ENCODE measurements at regions not wholly inside any gene's neighbourhood (a gene's known extent, or its start where the extent isn't known, plus 50 kb on each side); places are given as distances from the start of the nearest gene placed in this dataset.

DNA sequence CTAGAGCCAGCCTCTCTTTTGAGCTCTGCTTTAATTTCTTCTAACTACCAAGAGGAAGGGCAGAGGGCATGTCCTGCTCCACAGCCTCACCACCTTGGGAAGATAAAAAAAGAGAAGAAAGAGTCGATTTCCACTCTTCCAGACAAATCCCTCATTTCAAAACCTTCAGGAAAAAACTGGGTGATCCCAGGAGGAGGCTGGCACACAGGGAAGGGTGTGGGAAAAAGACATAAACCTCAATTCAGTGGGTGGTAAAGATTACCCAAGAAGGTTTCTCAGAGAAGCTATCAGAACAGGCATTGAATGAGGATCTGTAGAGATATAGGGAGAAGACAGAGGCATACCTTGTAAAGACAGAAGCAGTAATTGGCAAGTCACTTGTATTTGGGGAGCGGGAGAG, 79.9 kb upstream of the CRHR1 start:
- no peaks in the 10 kb centered on the region for H3K9me3 ChIP-seq (ENCODE audit: control extremely low read depth in 1 of 5, control insufficient read depth in 4 of 5, insufficient read depth in 2 of 5, low read depth in 1 of 5, low read length in 4 of 5)
- H3K27ac ChIP-seq (ENCODE audit: insufficient read depth in 1 of 2, low read depth in 1 of 2, low read length in 2 of 2, poor library complexity in 1 of 2, severe bottlenecking in 2 of 2), result no peak overlapping the region
- ChIA-PET POLR2A (no interaction called here), CTCF (interaction anchor here (1.9 kb wide), 1 partner anchor 11 kb away, joined by 4 read pairs; no protein-coding TSS in a partner anchor)
- no peak overlapping the region for H3K4me3 ChIP-seq (ENCODE audit: control insufficient read depth in 1 of 7, extremely low read depth in 1 of 7, insufficient read depth in 4 of 7, low read depth in 2 of 7, low read length in 6 of 7)
- no peak for DNase-seq
- no peaks in the 10 kb centered on the region for H3K4me1 ChIP-seq (ENCODE audit: control extremely low read depth in 1 of 4, control insufficient read depth in 4 of 4, insufficient read depth in 4 of 4, low read length in 3 of 4)
- no peaks in the 10 kb centered on the region for H3K36me3 ChIP-seq (ENCODE audit: control insufficient read depth in 4 of 4, insufficient read depth in 4 of 4, low read length in 3 of 4)
- 89% methylated on average over 1 of the region's 2 CpGs for WGBS (ENCODE audit: insufficient coverage)
- H3K27me3 ChIP-seq (replicated peaks in 2 of 5; ENCODE audit: control insufficient read depth in 4 of 5, insufficient read depth in 5 of 5, low read length in 4 of 5), result peaks cover 3 to 55% (median 21%) of the 10 kb centered on the region in 5 experiments

DNA sequence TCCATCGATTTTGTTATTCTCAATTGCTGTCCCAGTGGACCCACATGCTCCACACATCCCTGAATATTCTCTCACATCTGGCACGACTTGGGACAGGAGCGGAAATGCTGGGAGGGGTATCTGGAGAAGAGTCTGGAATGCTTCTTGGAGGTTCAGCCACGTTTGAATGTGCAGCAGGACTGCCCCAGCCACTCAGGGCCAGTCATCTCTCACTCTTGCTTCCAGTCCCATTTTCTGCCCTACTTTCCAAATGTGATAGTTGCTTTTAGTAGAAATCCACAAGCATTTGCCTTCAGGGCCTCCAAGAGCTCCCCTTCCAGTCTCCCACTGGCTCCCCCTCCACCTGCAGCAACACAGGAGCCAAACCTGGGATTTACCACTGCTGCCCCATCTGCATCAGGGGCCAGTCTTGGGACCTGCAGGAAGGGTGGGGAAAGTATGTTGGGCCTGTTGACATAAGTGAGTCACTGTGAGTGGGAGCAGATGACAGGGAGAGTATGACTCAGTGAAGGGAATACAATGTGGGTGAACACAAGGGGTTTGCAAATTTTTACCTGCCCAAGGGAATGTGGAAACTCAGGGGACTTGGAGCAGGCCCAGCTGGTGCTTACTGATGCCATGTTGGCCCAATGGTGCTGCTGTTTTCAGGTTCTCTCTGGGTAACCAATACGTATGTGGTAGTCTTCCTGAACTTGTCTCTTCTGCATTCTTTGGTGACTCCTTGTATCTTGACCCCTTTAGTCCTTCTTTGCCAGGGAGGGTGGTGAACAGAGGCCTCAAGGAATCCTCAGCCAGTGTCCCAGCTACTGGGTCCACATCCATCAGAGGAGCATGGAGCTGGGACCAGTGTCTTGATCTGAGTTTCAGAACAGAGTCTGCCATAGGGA, 78.8 kb upstream of the CRHR1 start:
- Histone ChIP-seq H3K36me3 (ENCODE audit: control insufficient read depth in 4 of 4, insufficient read depth in 4 of 4, low read length in 3 of 4) (no peaks in the 10 kb centered on the region), H3K4me3 (ENCODE audit: control insufficient read depth in 1 of 7, extremely low read depth in 1 of 7, insufficient read depth in 4 of 7, low read depth in 2 of 7, low read length in 6 of 7) (no peak overlapping the region), H3K27ac (ENCODE audit: insufficient read depth in 1 of 2, low read depth in 1 of 2, low read length in 2 of 2, poor library complexity in 1 of 2, severe bottlenecking in 2 of 2) (no peak overlapping the region), H3K4me1 (ENCODE audit: control extremely low read depth in 1 of 4, control insufficient read depth in 4 of 4, insufficient read depth in 4 of 4, low read length in 3 of 4) (no peaks in the 10 kb centered on the region), H3K9me3 (ENCODE audit: control extremely low read depth in 1 of 5, control insufficient read depth in 4 of 5, insufficient read depth in 2 of 5, low read depth in 1 of 5, low read length in 4 of 5) (no peaks in the 10 kb centered on the region), H3K27me3 (replicated peaks in 2 of 5; ENCODE audit: control insufficient read depth in 4 of 5, insufficient read depth in 5 of 5, low read length in 4 of 5) (peaks cover 0 to 45% (median 17%) of the 10 kb centered on the region in 5 experiments)
- DNase-seq, result no peak
- ChIA-PET CTCF (no interaction called here), POLR2A (no interaction called here)
- WGBS (ENCODE audit: insufficient coverage), result 73% methylated on average over 3 of the region's 5 CpGs

DNA sequence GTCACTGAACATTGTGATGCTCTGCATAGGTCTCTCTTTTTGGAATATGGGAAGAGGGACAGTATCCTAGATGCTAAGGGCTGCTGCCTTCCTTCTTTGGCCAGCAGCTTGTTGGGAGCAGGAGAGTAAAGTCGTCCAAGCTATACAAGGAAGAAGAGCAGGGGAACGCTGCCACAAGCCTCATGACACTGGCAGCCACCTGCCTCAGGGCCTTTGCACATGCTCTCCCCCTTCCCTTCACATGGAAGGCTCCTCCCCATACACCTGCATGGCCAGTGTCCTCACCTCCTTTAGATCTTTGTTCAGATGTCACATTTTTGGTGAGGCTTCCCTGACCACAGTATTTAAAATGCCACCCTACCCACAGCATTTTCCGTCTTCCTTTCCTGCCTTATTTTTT, 78.1 kb upstream of the CRHR1 start:
- no peaks in the 10 kb centered on the region for H3K9me3 ChIP-seq (ENCODE audit: control extremely low read depth in 1 of 5, control insufficient read depth in 4 of 5, insufficient read depth in 2 of 5, low read depth in 1 of 5, low read length in 4 of 5)
- CTCF ChIA-PET, result no interaction called here
- peaks cover 0 to 38% (median 20%) of the 10 kb centered on the region in 5 experiments for H3K27me3 ChIP-seq (replicated peaks in 2 of 5; ENCODE audit: control insufficient read depth in 4 of 5, insufficient read depth in 5 of 5, low read length in 4 of 5)
- H3K4me3 ChIP-seq (ENCODE audit: control insufficient read depth in 1 of 7, extremely low read depth in 1 of 7, insufficient read depth in 4 of 7, low read depth in 2 of 7, low read length in 6 of 7), result no peak overlapping the region
- no peaks in the 10 kb centered on the region for H3K4me1 ChIP-seq (ENCODE audit: control extremely low read depth in 1 of 4, control insufficient read depth in 4 of 4, insufficient read depth in 4 of 4, low read length in 3 of 4)
- H3K27ac ChIP-seq (ENCODE audit: insufficient read depth in 1 of 2, low read depth in 1 of 2, low read length in 2 of 2, poor library complexity in 1 of 2, severe bottlenecking in 2 of 2), result no peak overlapping the region
- DNase-seq, result no peak
- POLR2A ChIA-PET, result no interaction called here
- no peaks in the 10 kb centered on the region for H3K36me3 ChIP-seq (ENCODE audit: control insufficient read depth in 4 of 4, insufficient read depth in 4 of 4, low read length in 3 of 4)
- 68% methylated on average over 3 of the region's 3 CpGs for WGBS (ENCODE audit: insufficient coverage)

DNA sequence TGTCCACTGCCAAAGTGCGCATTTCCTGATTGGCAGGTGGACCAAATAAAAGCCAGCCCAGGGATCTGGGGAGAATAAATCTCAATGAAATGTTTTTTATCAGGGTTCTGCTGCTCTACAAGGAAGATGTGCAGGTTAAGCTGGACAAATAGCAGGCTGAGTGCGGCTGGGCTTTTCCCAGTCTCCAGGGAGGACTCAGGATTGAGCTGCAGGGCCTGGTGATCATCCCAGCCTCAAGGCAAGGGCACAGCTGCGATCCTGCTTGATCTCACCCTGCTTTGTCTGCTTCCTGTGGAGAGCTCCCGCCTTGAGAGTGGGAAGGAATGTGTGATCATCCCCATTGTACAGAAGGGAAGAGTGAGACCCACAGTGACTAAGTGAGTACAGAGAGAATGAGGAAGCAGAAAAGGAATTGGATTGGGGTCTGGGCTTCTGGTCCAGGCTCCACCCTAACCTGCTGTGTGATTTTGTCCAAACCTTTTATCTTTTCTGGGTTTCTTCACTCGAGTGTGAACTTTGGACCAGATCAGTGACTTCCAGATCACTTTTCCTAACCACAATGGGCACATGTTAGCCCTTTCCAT, 75.3 kb upstream of the CRHR1 start:
- Histone ChIP-seq H3K4me1 (ENCODE audit: control extremely low read depth in 1 of 4, control insufficient read depth in 4 of 4, insufficient read depth in 4 of 4, low read length in 3 of 4) (no peaks in the 10 kb centered on the region), H3K27ac (ENCODE audit: insufficient read depth in 1 of 2, low read depth in 1 of 2, low read length in 2 of 2, poor library complexity in 1 of 2, severe bottlenecking in 2 of 2) (no peak overlapping the region), H3K27me3 (replicated peaks in 2 of 5; ENCODE audit: control insufficient read depth in 4 of 5, insufficient read depth in 5 of 5, low read length in 4 of 5) (peaks cover 0 to 27% (median 24%) of the 10 kb centered on the region in 5 experiments), H3K4me3 (ENCODE audit: control insufficient read depth in 1 of 7, extremely low read depth in 1 of 7, insufficient read depth in 4 of 7, low read depth in 2 of 7, low read length in 6 of 7) (no peak overlapping the region), H3K36me3 (ENCODE audit: control insufficient read depth in 4 of 4, insufficient read depth in 4 of 4, low read length in 3 of 4) (no peaks in the 10 kb centered on the region), H3K9me3 (ENCODE audit: control extremely low read depth in 1 of 5, control insufficient read depth in 4 of 5, insufficient read depth in 2 of 5, low read depth in 1 of 5, low read length in 4 of 5) (no peaks in the 10 kb centered on the region)
- WGBS (ENCODE audit: insufficient coverage), result 97% methylated on average over 4 of the region's 5 CpGs
- CTCF ChIA-PET, result no interaction called here
- POLR2A ChIA-PET, result no interaction called here
- DNase-seq, result no peak

DNA sequence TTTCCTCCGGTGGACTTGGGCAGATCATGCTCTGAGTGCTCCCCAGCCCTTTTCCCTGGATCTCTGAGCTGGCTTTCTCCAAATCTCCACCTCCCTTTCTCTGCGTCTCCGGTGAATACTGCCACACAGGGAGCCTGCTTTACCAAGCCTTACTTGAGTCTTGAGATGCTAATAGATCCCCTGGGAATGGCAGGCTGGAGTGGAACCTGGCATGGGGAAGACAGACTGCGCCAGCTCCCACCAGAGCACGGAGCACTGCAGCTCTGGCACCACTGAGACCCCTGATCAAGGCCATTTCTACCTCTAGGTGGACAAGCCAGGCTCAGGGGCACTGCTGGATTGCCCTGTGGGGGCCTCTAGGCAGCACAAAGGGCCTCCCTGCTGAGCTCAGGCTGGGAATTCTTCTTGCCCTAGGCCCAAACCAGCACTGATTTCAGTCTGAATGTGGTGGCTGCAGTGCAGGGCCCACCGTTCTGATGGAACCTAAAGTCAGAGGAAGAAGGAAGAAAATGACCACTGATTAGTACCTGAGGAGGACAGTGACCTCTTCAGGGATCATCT, 74.3 kb upstream of the CRHR1 start:
- H3K27me3 ChIP-seq (replicated peaks in 2 of 5; ENCODE audit: control insufficient read depth in 4 of 5, insufficient read depth in 5 of 5, low read length in 4 of 5), result peaks cover 0 to 31% (median 22%) of the 10 kb centered on the region in 5 experiments

DNA sequence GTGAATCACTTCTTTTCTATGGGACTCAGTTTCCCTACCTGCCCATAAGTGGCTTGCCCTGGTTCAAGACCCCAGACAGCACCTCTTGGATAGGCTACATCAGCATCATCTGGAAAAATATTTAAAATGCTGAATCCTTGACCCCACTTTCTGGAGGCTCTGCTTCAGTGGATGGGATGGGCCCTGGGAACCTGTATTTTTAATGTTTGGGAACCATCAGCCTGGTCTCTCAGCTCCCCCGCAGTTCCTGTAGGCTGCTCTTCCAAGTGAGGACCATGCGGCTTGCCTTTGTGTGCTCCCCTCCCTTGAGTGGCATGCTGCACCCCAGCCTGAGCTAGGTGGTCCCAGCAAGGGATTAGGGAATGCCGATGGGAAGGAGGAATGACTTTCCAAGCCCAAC, 68.3 kb upstream of the CRHR1 start:
- no peak for DNase-seq
- H3K9me3 ChIP-seq (ENCODE audit: control extremely low read depth in 1 of 5, control insufficient read depth in 4 of 5, insufficient read depth in 2 of 5, low read depth in 1 of 5, low read length in 4 of 5), result no peaks in the 10 kb centered on the region
- H3K36me3 ChIP-seq (ENCODE audit: control insufficient read depth in 4 of 4, insufficient read depth in 4 of 4, low read length in 3 of 4), result no peaks in the 10 kb centered on the region
- CTCF ChIA-PET, result interaction anchor here (1.2 kb wide), 1 partner anchor 12 kb away, joined by 4 read pairs; no protein-coding TSS in a partner anchor
- WGBS (ENCODE audit: insufficient coverage), result 90% methylated on average over 3 of the region's 3 CpGs
- H3K4me1 ChIP-seq (ENCODE audit: control extremely low read depth in 1 of 4, control insufficient read depth in 4 of 4, insufficient read depth in 4 of 4, low read length in 3 of 4), result no peaks in the 10 kb centered on the region
- peaks cover 2 to 30% (median 15%) of the 10 kb centered on the region in 5 experiments for H3K27me3 ChIP-seq (replicated peaks in 2 of 5; ENCODE audit: control insufficient read depth in 4 of 5, insufficient read depth in 5 of 5, low read length in 4 of 5)
- H3K4me3 ChIP-seq (ENCODE audit: control insufficient read depth in 1 of 7, extremely low read depth in 1 of 7, insufficient read depth in 4 of 7, low read depth in 2 of 7, low read length in 6 of 7), result no peak overlapping the region
- H3K27ac ChIP-seq (ENCODE audit: insufficient read depth in 1 of 2, low read depth in 1 of 2, low read length in 2 of 2, poor library complexity in 1 of 2, severe bottlenecking in 2 of 2), result no peak overlapping the region
- POLR2A ChIA-PET, result no interaction called here

More for the DNA sequence above, 74.3 kb upstream of the CRHR1 start:
- H3K36me3 ChIP-seq (ENCODE audit: control insufficient read depth in 4 of 4, insufficient read depth in 4 of 4, low read length in 3 of 4), result no peaks in the 10 kb centered on the region
- no peaks in the 10 kb centered on the region for H3K9me3 ChIP-seq (ENCODE audit: control extremely low read depth in 1 of 5, control insufficient read depth in 4 of 5, insufficient read depth in 2 of 5, low read depth in 1 of 5, low read length in 4 of 5)
- CTCF ChIA-PET, result no interaction called here
- WGBS (ENCODE audit: insufficient coverage), result 81% methylated on average over 5 of the region's 6 CpGs
- POLR2A ChIA-PET, result no interaction called here
- H3K27ac ChIP-seq (ENCODE audit: insufficient read depth in 1 of 2, low read depth in 1 of 2, low read length in 2 of 2, poor library complexity in 1 of 2, severe bottlenecking in 2 of 2), result no peak overlapping the region
- H3K4me1 ChIP-seq (ENCODE audit: control extremely low read depth in 1 of 4, control insufficient read depth in 4 of 4, insufficient read depth in 4 of 4, low read length in 3 of 4), result no peaks in the 10 kb centered on the region
- no peak for DNase-seq
- H3K4me3 ChIP-seq (ENCODE audit: control insufficient read depth in 1 of 7, extremely low read depth in 1 of 7, insufficient read depth in 4 of 7, low read depth in 2 of 7, low read length in 6 of 7), result no peak overlapping the region

DNA sequence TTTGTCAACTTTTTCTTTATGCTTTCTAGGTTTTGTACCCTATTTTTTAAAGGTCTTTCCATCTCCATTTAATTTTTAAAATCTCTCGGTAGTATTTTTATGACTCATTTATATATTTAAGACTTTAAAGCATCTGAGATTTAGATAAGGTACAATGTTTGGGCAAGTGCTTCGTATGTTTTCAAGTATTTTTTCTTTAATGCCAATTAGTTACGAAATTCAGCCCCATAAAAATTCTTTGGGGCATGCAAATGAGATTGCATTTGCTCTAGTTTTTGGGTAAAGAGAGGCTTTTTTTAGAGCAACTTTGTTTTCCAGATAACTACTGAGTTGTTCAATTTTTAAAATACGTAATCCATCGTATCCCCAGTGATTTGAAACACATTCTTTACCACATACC, 65.3 kb upstream of the CRHR1 start:
- Histone ChIP-seq H3K36me3 (ENCODE audit: control insufficient read depth in 4 of 4, insufficient read depth in 4 of 4, low read length in 3 of 4) (no peaks in the 10 kb centered on the region), H3K9me3 (ENCODE audit: control extremely low read depth in 1 of 5, control insufficient read depth in 4 of 5, insufficient read depth in 2 of 5, low read depth in 1 of 5, low read length in 4 of 5) (peaks cover 0 to under 1% (median 0%) of the 10 kb centered on the region in 5 experiments), H3K27ac (ENCODE audit: insufficient read depth in 1 of 2, low read depth in 1 of 2, low read length in 2 of 2, poor library complexity in 1 of 2, severe bottlenecking in 2 of 2) (no peak overlapping the region), H3K4me1 (ENCODE audit: control extremely low read depth in 1 of 4, control insufficient read depth in 4 of 4, insufficient read depth in 4 of 4, low read length in 3 of 4) (no peaks in the 10 kb centered on the region), H3K27me3 (replicated peaks in 2 of 5; ENCODE audit: control insufficient read depth in 4 of 5, insufficient read depth in 5 of 5, low read length in 4 of 5) (peaks cover 3 to 28% (median 9%) of the 10 kb centered on the region in 5 experiments), H3K4me3 (ENCODE audit: control insufficient read depth in 1 of 7, extremely low read depth in 1 of 7, insufficient read depth in 4 of 7, low read depth in 2 of 7, low read length in 6 of 7) (no peak overlapping the region)
- DNase-seq, result no peak
- ChIA-PET POLR2A (no interaction called here), CTCF (no interaction called here)
- WGBS (ENCODE audit: insufficient coverage), result 94% methylated on average over 3 of the region's 5 CpGs

All from common myeloid progenitor, CD34-positive (primary cell).